ENCODE measurements at regions not wholly inside any gene's neighbourhood (a gene's known extent, or its start where the extent isn't known, plus 50 kb on each side); places are given as distances from the start of the nearest gene placed in this dataset.
"Not testable (repeated sequence)": the region's sequence is repeated elsewhere in the genome, so short reads cannot be mapped to it uniquely, and the experiment has no call there.

- FAIRE-seq: no peak
Observed at GRCh38 chr3:110905121-110905520, 166.5 kb upstream of the NECTIN3 start.

GRCh38 chr3:110909839-110910238 is 161.8 kb upstream of the NECTIN3 start:
- no peak for FAIRE-seq

GRCh38 chr3:110910346-110910955 is 161.2 kb upstream of the NECTIN3 start:
- FAIRE-seq: no peak

- no peak for FAIRE-seq
Observed at GRCh38 chr3:110918963-110919362, 152.7 kb upstream of the NECTIN3 start.

- no peak for FAIRE-seq
Observed at GRCh38 chr3:110925798-110926197, 145.8 kb upstream of the NECTIN3 start.

GRCh38 chr3:110928016-110928662 is 143.5 kb upstream of the NECTIN3 start:
- FAIRE-seq: no peak

- FAIRE-seq: no peak
Observed at GRCh38 chr3:110929816-110930215, 141.8 kb upstream of the NECTIN3 start.

- FAIRE-seq: no peak
Observed at GRCh38 chr3:110932567-110932966, 139.0 kb upstream of the NECTIN3 start.

- no peak for FAIRE-seq
Observed at GRCh38 chr3:110933821-110934426, 137.7 kb upstream of the NECTIN3 start.

- no peak for FAIRE-seq
Observed at GRCh38 chr3:110938629-110939028, 133.0 kb upstream of the NECTIN3 start.

GRCh38 chr3:110940055-110940454 is 131.6 kb upstream of the NECTIN3 start:
- no peak for FAIRE-seq

- FAIRE-seq: no peak
Observed at GRCh38 chr3:110944782-110945181, 126.8 kb upstream of the NECTIN3 start.

GRCh38 chr3:110946810-110947209 is 124.8 kb upstream of the NECTIN3 start:
- no peak for FAIRE-seq

GRCh38 chr3:110949194-110949593 is 122.4 kb upstream of the NECTIN3 start:
- FAIRE-seq: not testable (repeated sequence)

- no peak for FAIRE-seq
Observed at GRCh38 chr3:110955301-110955880, 116.2 kb upstream of the NECTIN3 start.

- FAIRE-seq: no peak
Observed at GRCh38 chr3:110956081-110956480, 115.5 kb upstream of the NECTIN3 start.

GRCh38 chr3:110957247-110958025 is 114.2 kb upstream of the NECTIN3 start:
- FAIRE-seq: no peak

GRCh38 chr3:110958313-110959147 is 113.1 kb upstream of the NECTIN3 start:
- no peak for FAIRE-seq

GRCh38 chr3:110965976-110966375 is 105.6 kb upstream of the NECTIN3 start:
- FAIRE-seq: no peak

- no peak for FAIRE-seq
Observed at GRCh38 chr3:110966966-110967663, 104.5 kb upstream of the NECTIN3 start.

- no peak for FAIRE-seq
Observed at GRCh38 chr3:110968076-110968475, 103.5 kb upstream of the NECTIN3 start.

Data from G401.6 (cell line).